ENCODE measurements at regions not wholly inside any gene's neighbourhood (a gene's known extent, or its start where the extent isn't known, plus 50 kb on each side); places are given as distances from the start of the nearest gene placed in this dataset.

GRCh38 chr4:155543126-155543765 is 123.4 kb upstream of the GUCY1A1 start:
- no peaks in the 10 kb centered on the region for H3K9me3 ChIP-seq
- peaks cover 8% of the 10 kb centered on the region for H3K4me1 ChIP-seq
- H3K4me3 ChIP-seq = no peak overlapping the region
- no peak for DNase-seq (ENCODE audit: low spot score in 2 of 2)
- no peaks in the 10 kb centered on the region for H3K27me3 ChIP-seq
- 62% methylated on average over 3 of the region's 3 CpGs for WGBS
- no peak overlapping the region for H3K27ac ChIP-seq
- TF ChIP-seq POLR2AphosphoS5 (IDR thresholded peaks at IDR 0.05) (no peak), POLR2A (IDR thresholded peaks at IDR 0.05) (no peak), EP300 (IDR thresholded peaks at IDR 0.05) (no peak), CTCF (IDR thresholded peaks at IDR 0.05) (no peak)
- no peaks in the 10 kb centered on the region for H3K36me3 ChIP-seq

GRCh38 chr4:155542415-155542814 is 124.2 kb upstream of the GUCY1A1 start:
- 88% methylated on average over 3 of the region's 3 CpGs for WGBS
- Histone ChIP-seq H3K27ac (no peak overlapping the region), H3K36me3 (no peaks in the 10 kb centered on the region), H3K4me1 (peaks cover 8% of the 10 kb centered on the region), H3K27me3 (no peaks in the 10 kb centered on the region), H3K4me3 (no peak overlapping the region), H3K9me3 (no peaks in the 10 kb centered on the region)
- no peak for TF ChIP-seq CTCF (IDR thresholded peaks at IDR 0.05)
- TF ChIP-seq EP300 (IDR thresholded peaks at IDR 0.05) = no peak
- TF ChIP-seq POLR2A (IDR thresholded peaks at IDR 0.05) = no peak
- TF ChIP-seq POLR2AphosphoS5 (IDR thresholded peaks at IDR 0.05) = no peak
- no peak for DNase-seq (ENCODE audit: low spot score in 2 of 2)

- Histone ChIP-seq H3K27me3 (no peaks in the 10 kb centered on the region), H3K4me3 (no peak overlapping the region), H3K4me1 (peaks cover 8% of the 10 kb centered on the region), H3K36me3 (no peaks in the 10 kb centered on the region), H3K27ac (no peak overlapping the region), H3K9me3 (no peaks in the 10 kb centered on the region)
- DNase-seq (ENCODE audit: low spot score in 2 of 2) = no peak
- TF ChIP-seq POLR2A (IDR thresholded peaks at IDR 0.05) (no peak), POLR2AphosphoS5 (IDR thresholded peaks at IDR 0.05) (no peak), EP300 (IDR thresholded peaks at IDR 0.05) (no peak), CTCF (IDR thresholded peaks at IDR 0.05) (no peak)
- 88% methylated on average over 3 of the region's 3 CpGs for WGBS
Observed at GRCh38 chr4:155541716-155542115, 124.9 kb upstream of the GUCY1A1 start.

GRCh38 chr4:155540698-155541097 is 126.0 kb upstream of the GUCY1A1 start:
- Histone ChIP-seq H3K36me3 (no peaks in the 10 kb centered on the region), H3K27ac (no peak overlapping the region), H3K9me3 (no peaks in the 10 kb centered on the region), H3K27me3 (no peaks in the 10 kb centered on the region), H3K4me3 (no peak overlapping the region), H3K4me1 (peaks cover 8% of the 10 kb centered on the region)
- WGBS = 95% methylated on average over 7 of the region's 7 CpGs
- DNase-seq (ENCODE audit: low spot score in 2 of 2) = no peak
- TF ChIP-seq POLR2AphosphoS5 (IDR thresholded peaks at IDR 0.05) = no peak
- TF ChIP-seq CTCF (IDR thresholded peaks at IDR 0.05) = no peak
- no peak for TF ChIP-seq EP300 (IDR thresholded peaks at IDR 0.05)
- TF ChIP-seq POLR2A (IDR thresholded peaks at IDR 0.05) = no peak

GRCh38 chr4:155539746-155540145 is 126.9 kb upstream of the GUCY1A1 start:
- no peak for DNase-seq (ENCODE audit: low spot score in 2 of 2)
- TF ChIP-seq EP300 (IDR thresholded peaks at IDR 0.05) (no peak), POLR2AphosphoS5 (IDR thresholded peaks at IDR 0.05) (no peak), CTCF (IDR thresholded peaks at IDR 0.05) (no peak), POLR2A (IDR thresholded peaks at IDR 0.05) (no peak)
- no peak overlapping the region for H3K4me3 ChIP-seq
- no peak overlapping the region for H3K27ac ChIP-seq
- no peaks in the 10 kb centered on the region for H3K36me3 ChIP-seq
- no peaks in the 10 kb centered on the region for H3K9me3 ChIP-seq
- peaks cover under 1% of the 10 kb centered on the region for H3K4me1 ChIP-seq
- WGBS = 86% methylated on average over 3 of the region's 3 CpGs
- H3K27me3 ChIP-seq = no peaks in the 10 kb centered on the region
